CD14-positive monocyte (primary cell): ENCODE measurements at regions not wholly inside any gene's neighbourhood (a gene's known extent, or its start where the extent isn't known, plus 50 kb on each side); places are given as distances from the start of the nearest gene placed in this dataset.

ENCODE experiments used
- DNase-seq, 3 donors: peaks; one replicate each; pipeline ENCODE4 v3.0.0-alpha.2; 2011 to 2022
- H2AFZ ChIP-seq: 2 replicates; pipeline ENCODE4 v1.6.0; 2012; ENCODE audit warnings: mild to moderate bottlenecking, low read depth, low read length, inconsistent platforms; ENCODE audit not compliant: insufficient read depth, poor library complexity, severe bottlenecking
- H3K27ac ChIP-seq, 2 donors: 1 replicate in 1 of 2; 2 replicates in 1 of 2; pipeline ENCODE4 v1.5.1; 2012 to 2013; ENCODE audit warnings: low read length in 2 of 2, control low read depth in 1 of 2, inconsistent platforms in 1 of 2, low read depth in 1 of 2, mild to moderate bottlenecking in 1 of 2
- H3K27me3 ChIP-seq, 2 donors: one replicate each; pipeline versions ENCODE4 v1.6.0 to v1.6.1; 2011 to 2013; ENCODE audit warnings: low read length in 2 of 2; ENCODE audit not compliant: control insufficient read depth in 2 of 2, insufficient read depth in 2 of 2
- H3K36me3 ChIP-seq, 2 donors: replicated peaks in 1 of 2; 1 replicate in 1 of 2; 2 replicates in 1 of 2; pipeline versions ENCODE4 v1.5.1 to v1.6.1; 2012 to 2013; ENCODE audit warnings: low read length in 2 of 2, control low read depth in 1 of 2, inconsistent platforms in 1 of 2, mild to moderate bottlenecking in 1 of 2; ENCODE audit not compliant: insufficient read depth in 2 of 2, control insufficient read depth in 1 of 2
- H3K4me1 ChIP-seq, 2 donors: 1 replicate in 1 of 2; 2 replicates in 1 of 2; pipeline versions ENCODE4 v1.5.1 to v1.6.1; 2012 to 2013; ENCODE audit warnings: low read length in 2 of 2, control low read depth in 1 of 2, inconsistent platforms in 1 of 2, mild to moderate bottlenecking in 1 of 2, moderate library complexity in 1 of 2; ENCODE audit not compliant: insufficient read depth in 2 of 2, control insufficient read depth in 1 of 2
- H3K4me2 ChIP-seq: replicated peaks from 2 replicates; pipeline ENCODE3; 2012; ENCODE audit warnings: low read length, moderate library complexity, mild to moderate bottlenecking; ENCODE audit not compliant: poor library complexity, severe bottlenecking; ENCODE audit errors: extremely low read depth
- H3K4me3 ChIP-seq, 3 experiments: fragments of 200-600 bp in 1 of 3; sonication (generic) in 1 of 3; replicated peaks in 1 of 3; 1 replicate in 2 of 3; 2 replicates in 1 of 3; pipeline ENCODE4 v1.5.1; 2011 to 2013; ENCODE audit warnings: low read length in 3 of 3, mild to moderate bottlenecking in 3 of 3, control low read depth in 2 of 3, low read depth in 2 of 3, inconsistent platforms in 1 of 3, moderate library complexity in 1 of 3
- H3K79me2 ChIP-seq: 2 replicates; pipeline ENCODE4 v1.6.0; 2012; ENCODE audit warnings: mild to moderate bottlenecking, control low read depth, inconsistent platforms, low read length, moderate library complexity; ENCODE audit not compliant: insufficient read depth
- H3K9ac ChIP-seq: 2 replicates; pipeline ENCODE4 v1.6.0; 2017; ENCODE audit warnings: low read length, mild to moderate bottlenecking; ENCODE audit not compliant: insufficient read depth, poor library complexity, severe bottlenecking
- H3K9me3 ChIP-seq, 2 donors: replicated peaks in 1 of 2; 1 replicate in 1 of 2; 2 replicates in 1 of 2; pipeline versions ENCODE4 v1.5.1 to v1.6.1; 2012 to 2013; ENCODE audit warnings: low read length in 2 of 2, control low read depth in 1 of 2; ENCODE audit not compliant: control insufficient read depth in 1 of 2, insufficient read depth in 1 of 2
- H4K20me1 ChIP-seq: 2 replicates; pipeline ENCODE4 v1.6.0; 2012; ENCODE audit warnings: mild to moderate bottlenecking, low read length, control low read depth, moderate library complexity; ENCODE audit not compliant: insufficient read depth
- H3K27ac Mint-ChIP-seq, 7 donors: one replicate each; pipeline ENCODE4 v1.8.0; 2020; ENCODE audit warnings: mild to moderate bottlenecking in 7 of 7, mixed read lengths in 7 of 7, moderate library complexity in 6 of 7, inconsistent platforms in 2 of 7
- H3K27me3 Mint-ChIP-seq, 3 donors: one replicate each; pipeline ENCODE4 v1.8.0; 2021 to 2022; ENCODE audit warnings: low read depth in 3 of 3, mild to moderate bottlenecking in 3 of 3, mixed read lengths in 3 of 3, moderate library complexity in 3 of 3, inconsistent platforms in 1 of 3
- H3K36me3 Mint-ChIP-seq, 2 donors: one replicate each; pipeline ENCODE4 v1.8.0; 2020; ENCODE audit warnings: mixed read lengths in 2 of 2, inconsistent platforms in 1 of 2, mild to moderate bottlenecking in 1 of 2
- H3K4me1 Mint-ChIP-seq: one replicate; pipeline ENCODE4 v1.8.0; 2020; ENCODE audit warnings: mild to moderate bottlenecking, mixed read lengths
- H3K4me3 Mint-ChIP-seq, 2 donors: one replicate each; pipeline ENCODE4 v1.8.0; 2020; ENCODE audit warnings: mild to moderate bottlenecking in 2 of 2, mixed read lengths in 2 of 2, moderate library complexity in 1 of 2
- H3K9me3 Mint-ChIP-seq, 7 donors: one replicate each; pipeline ENCODE4 v1.8.0; 2020 to 2022; ENCODE audit warnings: mixed read lengths in 7 of 7, mild to moderate bottlenecking in 6 of 7, moderate library complexity in 6 of 7, inconsistent platforms in 2 of 7
- WGBS: methylation state at CpG from one replicate; pipeline ENCODE4 v1.1.5; 2013; ENCODE audit warnings: missing lambda C conversion rate; ENCODE audit not compliant: insufficient coverage; 5-methylcytosine and 5-hydroxymethylcytosine counted together
- intact Hi-C, 2 donors: fragments of 100-400 bp; cut with micrococcal nuclease; formaldehyde crosslinking; loops; one replicate each; pipeline versions ENCODE4 v1.15.0 to v1.15.1; 2023
- TF ChIP-seq, protein P1 (sequence below): fragments of 200-600 bp; IDR thresholded peaks from one replicate; pipeline ENCODE4 v1.8.0; 2022; ENCODE audit warnings: antibody characterized with exemption, mild to moderate bottlenecking

- H3K4me3 ChIP-seq = no peak overlapping the region
- TF ChIP-seq, protein P1, sequence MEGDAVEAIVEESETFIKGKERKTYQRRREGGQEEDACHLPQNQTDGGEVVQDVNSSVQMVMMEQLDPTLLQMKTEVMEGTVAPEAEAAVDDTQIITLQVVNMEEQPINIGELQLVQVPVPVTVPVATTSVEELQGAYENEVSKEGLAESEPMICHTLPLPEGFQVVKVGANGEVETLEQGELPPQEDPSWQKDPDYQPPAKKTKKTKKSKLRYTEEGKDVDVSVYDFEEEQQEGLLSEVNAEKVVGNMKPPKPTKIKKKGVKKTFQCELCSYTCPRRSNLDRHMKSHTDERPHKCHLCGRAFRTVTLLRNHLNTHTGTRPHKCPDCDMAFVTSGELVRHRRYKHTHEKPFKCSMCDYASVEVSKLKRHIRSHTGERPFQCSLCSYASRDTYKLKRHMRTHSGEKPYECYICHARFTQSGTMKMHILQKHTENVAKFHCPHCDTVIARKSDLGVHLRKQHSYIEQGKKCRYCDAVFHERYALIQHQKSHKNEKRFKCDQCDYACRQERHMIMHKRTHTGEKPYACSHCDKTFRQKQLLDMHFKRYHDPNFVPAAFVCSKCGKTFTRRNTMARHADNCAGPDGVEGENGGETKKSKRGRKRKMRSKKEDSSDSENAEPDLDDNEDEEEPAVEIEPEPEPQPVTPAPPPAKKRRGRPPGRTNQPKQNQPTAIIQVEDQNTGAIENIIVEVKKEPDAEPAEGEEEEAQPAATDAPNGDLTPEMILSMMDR = no peak
- intact Hi-C loops = no loop called here
- Mint-ChIP-seq H3K36me3 (no peaks in the 10 kb centered on the region), H3K4me1 (no peaks in the 10 kb centered on the region), H3K27me3 (peaks cover 11 to 19% (median 16%) of the 10 kb centered on the region in 3 donors), H3K9me3 (peaks cover 0 to 3% (median 0%) of the 10 kb centered on the region in 7 donors), H3K4me3 (no peak overlapping the region), H3K27ac (no peak overlapping the region)
- no peaks in the 10 kb centered on the region for H3K9me3 ChIP-seq
- no peak for DNase-seq
- H2AFZ ChIP-seq = no peak overlapping the region
- H3K9ac ChIP-seq = no peak overlapping the region
- no peak overlapping the region for H3K4me2 ChIP-seq
- no peak overlapping the region for H3K27ac ChIP-seq
- H3K4me1 ChIP-seq = no peaks in the 10 kb centered on the region
- H3K36me3 ChIP-seq = no peaks in the 10 kb centered on the region
- no peaks in the 10 kb centered on the region for H4K20me1 ChIP-seq
- H3K79me2 ChIP-seq = no peaks in the 10 kb centered on the region
- H3K27me3 ChIP-seq = peaks cover 5 to 17% of the 10 kb centered on the region in 2 donors
- 84% methylated on average over 5 of the region's 5 CpGs for WGBS
These were observed 104.2 kb downstream of the FAM204A start for GRCh38 chr10:118237930-118238329.

DNA sequence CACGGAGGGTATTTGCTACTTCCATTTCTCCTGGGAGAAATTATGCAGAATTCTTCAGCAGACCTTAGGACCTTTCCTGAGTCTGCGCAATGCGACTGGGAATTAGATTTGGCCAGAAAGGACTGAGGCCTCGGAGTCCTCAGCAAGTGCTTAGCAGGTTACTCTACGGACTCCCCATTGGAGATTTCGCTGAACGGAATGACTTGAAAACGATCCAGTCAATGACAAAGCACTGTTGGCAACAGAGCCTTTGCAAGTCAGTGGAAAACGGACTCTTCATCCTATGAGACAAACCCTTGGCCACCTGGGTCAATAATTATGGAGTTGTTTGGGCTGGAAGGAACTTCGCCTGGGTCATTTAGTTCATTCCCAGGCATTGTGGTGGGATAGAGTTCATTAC, 107.4 kb downstream of the FAM204A start:
- WGBS = 98% methylated on average over 6 of the region's 10 CpGs
- no peak overlapping the region for H3K4me2 ChIP-seq
- H3K4me3 Mint-ChIP-seq = no peak overlapping the region
- TF ChIP-seq, protein P1 = no peak
- no peaks in the 10 kb centered on the region for H3K4me1 ChIP-seq
- H4K20me1 ChIP-seq = no peaks in the 10 kb centered on the region
- no peak overlapping the region for H3K4me3 ChIP-seq
- peaks cover 9 to 16% (median 14%) of the 10 kb centered on the region in 3 donors for H3K27me3 Mint-ChIP-seq
- no peaks in the 10 kb centered on the region for H3K9me3 ChIP-seq
- peaks cover 0 to 3% (median 0%) of the 10 kb centered on the region in 7 donors for H3K9me3 Mint-ChIP-seq
- no peak overlapping the region for H3K27ac Mint-ChIP-seq
- no peak overlapping the region for H2AFZ ChIP-seq
- DNase-seq = no peak
- H3K27ac ChIP-seq = no peak overlapping the region
- no peak overlapping the region for H3K9ac ChIP-seq
- H3K4me1 Mint-ChIP-seq = no peaks in the 10 kb centered on the region
- H3K79me2 ChIP-seq = no peaks in the 10 kb centered on the region
- peaks cover 2 to 3% of the 10 kb centered on the region in 2 donors for H3K27me3 ChIP-seq
- H3K36me3 ChIP-seq = no peaks in the 10 kb centered on the region
- H3K36me3 Mint-ChIP-seq = no peaks in the 10 kb centered on the region
- intact Hi-C loops = no loop called here
